CD4-positive, alpha-beta T cell treated with Interleukin-4 for 4 hours (primary cell): ENCODE measurements at regions not wholly inside any gene's neighbourhood (a gene's known extent, or its start where the extent isn't known, plus 50 kb on each side); places are given as distances from the start of the nearest gene placed in this dataset.
"Not testable (repeated sequence)": the region's sequence is repeated elsewhere in the genome, so short reads cannot be mapped to it uniquely, and the experiment has no call there.

Source experiments
- DNase-seq: peaks from one replicate; pipeline ENCODE4 v3.0.0-alpha.2; 2020

- not testable (repeated sequence) for DNase-seq
Observed at GRCh38 chr4:186847429-186848131, 123.9 kb upstream of the FAT1 start.

GRCh38 chr4:186848437-186848836 lies 124.8 kb upstream of the FAT1 start:
- DNase-seq = no peak

DNA sequence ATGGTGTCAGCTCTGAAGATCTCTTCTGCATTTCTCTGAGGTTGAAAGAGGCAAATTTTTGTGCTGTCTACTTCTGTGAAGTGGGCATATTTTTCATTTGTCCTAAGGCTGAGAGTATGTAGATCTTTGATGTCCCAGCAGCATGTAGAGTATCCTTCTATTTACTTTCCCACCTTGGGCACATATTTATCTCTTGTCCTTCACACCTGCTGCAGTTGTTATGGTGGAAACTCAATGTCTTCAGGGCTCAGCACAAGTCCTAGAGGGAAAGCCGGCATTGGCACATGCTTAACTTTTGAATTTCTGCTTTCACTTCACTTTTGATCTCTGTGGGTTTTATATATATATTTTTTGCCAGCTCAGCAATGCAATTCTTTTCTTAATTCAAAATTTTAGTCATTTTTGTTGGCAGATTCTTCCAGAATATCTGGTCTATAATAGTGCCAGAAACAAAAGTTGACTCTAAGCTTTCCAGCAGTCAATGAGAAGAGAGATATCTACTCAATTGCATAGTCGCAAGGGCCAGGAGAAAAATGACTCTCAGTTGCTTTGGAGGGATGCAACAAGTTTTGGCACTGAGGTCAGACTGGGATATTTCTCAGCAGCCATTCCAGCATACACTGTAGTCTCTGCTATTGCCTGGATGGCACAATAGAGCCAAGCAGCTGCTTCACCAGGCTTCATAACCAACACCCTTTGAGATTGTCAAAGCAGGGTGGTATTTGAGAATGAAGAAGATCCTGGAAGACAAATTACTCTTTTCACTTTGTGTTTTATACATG lies 127.8 kb upstream of the FAT1 start:
- DNase-seq = no peak

GRCh38 chr4:186852073-186852420 lies 128.4 kb upstream of the FAT1 start:
- no peak for DNase-seq

DNA sequence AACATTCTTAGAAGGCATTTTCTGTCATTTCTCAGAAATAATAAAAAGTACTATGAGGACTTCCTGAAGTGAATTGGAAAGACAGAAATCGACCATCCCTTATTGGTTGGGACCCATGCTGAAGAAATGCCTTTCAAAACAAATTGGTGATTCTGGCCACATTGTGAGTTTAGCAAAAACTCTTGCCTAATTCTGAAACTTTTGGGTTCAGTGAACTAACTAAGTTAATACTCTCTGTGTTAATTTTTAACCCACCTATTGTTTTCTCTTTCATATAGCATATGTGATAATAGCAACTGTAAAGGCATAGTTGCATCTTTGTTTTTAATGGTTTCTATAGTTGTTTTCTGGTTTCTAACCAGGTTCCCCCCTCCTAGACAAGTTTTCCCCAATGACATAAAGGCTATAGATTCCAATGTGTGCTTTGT lies 129.3 kb upstream of the FAT1 start:
- DNase-seq = no peak

DNA sequence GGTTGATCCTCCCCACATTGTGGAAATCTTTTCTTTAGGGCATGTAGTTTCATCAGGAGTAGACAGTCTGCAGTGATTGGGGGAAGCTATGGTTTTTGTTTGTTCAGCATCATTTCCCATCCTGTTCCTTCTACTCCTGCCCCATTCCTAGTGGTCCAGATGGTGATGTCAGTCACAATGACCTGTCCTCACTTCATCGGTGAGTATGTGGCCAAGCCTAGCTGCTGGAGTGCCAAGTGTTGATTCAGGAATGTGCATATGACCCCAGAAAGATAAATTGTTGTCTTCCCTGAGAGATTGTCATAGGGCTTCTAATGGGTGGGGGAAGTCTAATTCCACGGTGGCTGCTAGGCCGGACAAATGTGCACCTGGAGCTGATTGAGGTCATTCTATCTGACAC lies 130.6 kb upstream of the FAT1 start:
- DNase-seq = no peak

- DNase-seq = no peak
Observed at GRCh38 chr4:186855111-186855510, 131.5 kb upstream of the FAT1 start.

- DNase-seq = no peak
Observed at GRCh38 chr4:186857793-186858192, 134.1 kb upstream of the FAT1 start.

DNA sequence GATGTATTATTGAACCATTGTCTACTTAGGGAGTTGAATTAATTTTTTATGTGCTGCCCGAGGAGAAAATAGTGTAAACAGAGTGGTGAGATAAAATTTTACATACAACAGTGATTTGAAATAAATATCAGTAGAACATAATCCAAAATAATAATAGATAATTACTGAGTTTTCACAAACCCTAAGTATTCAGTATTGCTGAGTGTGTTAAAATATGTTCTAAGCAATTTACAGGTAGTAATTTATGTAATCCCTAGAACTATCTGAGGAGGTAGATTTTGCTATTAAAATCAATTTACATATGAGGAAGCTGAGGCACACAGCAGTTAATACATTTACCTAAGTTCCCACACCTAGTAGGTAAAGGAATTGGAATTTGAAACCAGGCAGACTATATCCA lies 134.7 kb upstream of the FAT1 start:
- DNase-seq = no peak

DNA sequence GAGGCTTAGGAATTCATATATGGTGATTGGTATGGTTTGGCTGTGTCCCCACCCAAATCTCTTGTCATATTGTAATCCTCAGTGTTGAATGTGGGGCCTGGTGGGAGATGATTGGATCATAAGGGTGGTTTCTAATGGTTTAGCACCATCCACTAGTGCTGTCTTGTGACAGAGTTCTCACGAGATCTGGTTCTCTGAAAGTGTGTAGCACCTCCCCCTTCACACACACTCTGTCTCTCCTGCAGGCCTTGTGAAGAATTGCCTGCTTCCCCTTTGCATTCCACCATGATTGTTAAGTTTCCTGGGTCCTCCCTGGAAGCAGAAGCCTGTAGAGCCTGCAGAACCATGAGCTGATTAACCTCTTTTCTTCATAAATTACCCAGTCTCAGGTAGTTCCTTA lies 135.8 kb upstream of the FAT1 start:
- DNase-seq = no peak

GRCh38 chr4:186861317-186861716 lies 137.7 kb upstream of the FAT1 start:
- no peak for DNase-seq

DNA sequence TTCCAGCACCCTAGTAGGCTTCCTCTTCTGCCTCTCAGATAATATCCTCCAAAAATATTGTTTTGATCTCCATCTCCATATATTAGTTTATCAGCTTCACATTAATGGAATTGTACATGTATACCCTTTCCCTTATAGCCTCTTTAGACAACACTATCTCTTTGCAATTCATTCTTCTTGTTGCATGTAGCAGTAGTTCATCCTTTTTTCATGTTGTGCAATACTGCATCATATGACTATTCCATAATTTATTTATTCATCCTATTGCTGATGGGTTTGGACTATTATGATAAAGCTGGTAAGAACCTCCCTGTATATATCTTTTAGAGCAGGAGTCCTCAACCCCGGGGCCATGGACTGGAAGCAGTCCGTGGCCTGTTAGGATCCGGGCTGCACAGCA lies 148.2 kb upstream of the FAT1 start:
- no peak for DNase-seq

GRCh38 chr4:186873095-186873494 lies 149.4 kb upstream of the FAT1 start:
- DNase-seq = not testable (repeated sequence)

DNA sequence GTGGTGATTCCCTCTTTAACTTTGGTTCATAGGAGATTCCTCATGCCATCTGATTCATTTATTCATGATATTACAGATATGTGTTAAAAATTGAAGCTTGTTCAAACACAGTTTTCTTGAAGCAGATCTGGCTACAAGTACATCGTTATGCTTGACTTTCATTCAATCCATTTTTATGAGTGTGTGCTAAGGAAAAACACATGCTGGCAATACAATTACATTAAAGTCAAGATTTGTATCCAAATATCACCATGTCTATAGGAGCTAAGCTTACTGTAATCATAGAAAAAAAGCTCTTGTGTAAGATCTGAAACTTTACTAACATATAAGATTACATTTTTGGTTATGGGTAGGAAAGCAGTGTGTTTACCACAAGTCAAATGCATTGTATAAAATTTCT lies 151.8 kb upstream of the FAT1 start:
- DNase-seq = no peak

- no peak for DNase-seq
Observed at GRCh38 chr4:186876961-186877626, 153.4 kb upstream of the FAT1 start.

DNA sequence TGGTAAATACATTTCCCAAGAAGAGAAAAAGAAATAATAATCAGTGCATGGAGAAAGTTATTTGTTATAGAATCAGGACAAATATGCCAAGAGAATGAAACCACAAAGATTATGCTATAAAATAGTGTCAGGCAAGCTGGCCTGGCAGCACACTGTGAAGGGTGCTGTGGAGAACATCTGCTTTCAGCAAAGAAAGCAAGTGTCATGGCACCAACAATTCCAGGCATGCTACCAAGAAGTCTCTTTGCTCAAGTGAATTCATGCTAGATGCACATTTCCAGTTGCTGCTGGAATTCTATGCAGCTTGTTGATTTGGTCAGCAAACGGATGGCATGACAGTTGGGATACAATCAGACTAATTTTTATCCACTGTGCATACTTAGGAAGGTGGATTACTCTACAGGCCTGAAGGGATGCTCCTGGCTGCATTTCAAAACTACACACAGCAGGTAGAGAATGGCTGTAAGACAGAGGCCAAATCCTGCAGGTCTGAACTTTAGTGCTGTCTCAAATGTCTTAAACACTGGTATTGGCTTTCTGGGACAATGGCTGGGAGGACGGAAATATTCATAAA lies 154.6 kb upstream of the FAT1 start:
- DNase-seq = no peak

GRCh38 chr4:186881521-186882220 lies 158.0 kb upstream of the FAT1 start:
- no peak for DNase-seq

GRCh38 chr4:186882293-186882692 lies 158.6 kb upstream of the FAT1 start:
- DNase-seq = no peak

DNA sequence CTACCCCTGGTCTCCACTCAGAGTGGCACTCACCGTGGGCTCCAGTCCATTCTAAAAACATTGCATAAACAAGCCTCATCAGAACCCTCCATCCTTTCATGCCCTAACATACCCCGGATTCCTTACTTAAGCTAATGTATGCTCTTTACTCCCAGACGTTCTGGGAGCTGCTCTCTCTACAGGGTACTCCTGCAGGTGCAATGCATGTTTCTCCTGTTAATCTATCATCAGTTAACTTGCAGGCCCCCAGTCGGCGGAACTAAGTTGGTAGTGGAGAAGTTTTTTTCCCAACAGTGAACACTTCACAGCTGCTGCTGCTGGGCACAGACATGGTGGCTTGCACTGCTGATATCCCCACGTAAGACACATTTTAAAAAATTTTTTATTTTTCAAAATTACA lies 161.6 kb upstream of the FAT1 start:
- DNase-seq = no peak

DNA sequence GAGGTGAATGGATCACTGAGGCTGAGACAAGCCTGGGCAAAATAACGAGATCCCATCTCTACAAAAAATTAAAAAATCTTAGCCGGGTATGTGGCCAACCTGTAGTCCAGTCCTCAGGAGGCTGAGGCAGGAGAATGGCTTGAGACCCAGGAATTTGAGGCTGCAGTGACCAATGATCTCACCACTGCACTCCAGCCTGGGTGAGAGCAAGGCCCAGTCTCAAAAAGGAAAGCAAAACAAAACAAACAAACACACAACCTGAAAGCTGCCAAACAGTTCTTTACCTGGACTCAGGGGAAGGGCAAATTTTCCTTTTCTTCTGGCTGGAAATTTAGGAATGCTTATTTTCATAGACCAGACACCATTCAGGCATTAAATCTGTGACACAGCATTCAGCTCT lies 163.1 kb upstream of the FAT1 start:
- no peak for DNase-seq

- no peak for DNase-seq
Observed at GRCh38 chr4:186887291-186887700, 163.6 kb upstream of the FAT1 start.

- DNase-seq = no peak
Observed at GRCh38 chr4:186887752-186888151, 164.1 kb upstream of the FAT1 start.
